Stomach (tissue), 8 donors: ENCODE measurements at regions not wholly inside any gene's neighbourhood (a gene's known extent, or its start where the extent isn't known, plus 50 kb on each side); places are given as distances from the start of the nearest gene placed in this dataset.

Experiments used
- DNase-seq, 2 donors: peaks; one replicate each; pipeline versions ENCODE4 v3.0.0 to v3.0.0-alpha.2; 2013 to 2019
- H3K27ac ChIP-seq, 5 donors: fragments of 200-600 bp in 4 of 5; sonication (generic) in 4 of 5; one replicate each; pipeline ENCODE4 v1.5.1; 2013 to 2019; ENCODE audit warnings: mild to moderate bottlenecking in 1 of 5, moderate library complexity in 1 of 5
- H3K27me3 ChIP-seq, 3 donors: fragments of 200-600 bp; sonication (generic); one replicate each; pipeline ENCODE4 v1.5.1; 2017 to 2019; ENCODE audit warnings: mixed run types in 1 of 3
- H3K36me3 ChIP-seq, 4 donors: fragments of 200-600 bp; sonication (generic); 1 replicate in 3 of 4; 2 replicates in 1 of 4; pipeline ENCODE4 v1.5.1; 2016 to 2019
- H3K4me1 ChIP-seq, 4 donors: fragments of 200-600 bp; sonication (generic); one replicate each; pipeline ENCODE4 v1.5.1; 2016 to 2019
- H3K4me3 ChIP-seq, 4 donors: fragments of 200-600 bp; sonication (generic) in 3 of 4; one replicate each; pipeline ENCODE4 v1.5.1; 2016 to 2019; ENCODE audit warnings: mild to moderate bottlenecking in 1 of 4
- H3K9me3 ChIP-seq, 4 donors: fragments of 200-600 bp; sonication (generic); one replicate each; pipeline ENCODE4 v1.5.1; 2016 to 2019
- CTCF ChIP-seq, 7 experiments: fragments of 450-650 bp in 4 of 7; fragments of 200-600 bp in 3 of 7; sonication (generic) in 3 of 7; IDR thresholded peaks; one replicate each; pipeline ENCODE4 v1.5.1; 2016 to 2019; ENCODE audit warnings: antibody characterized with exemption in 7 of 7, control low read depth in 2 of 7, mild to moderate bottlenecking in 1 of 7
- EP300 ChIP-seq: sonication (generic); formaldehyde crosslinking; IDR thresholded peaks from one replicate; pipeline ENCODE4 v1.6.1; 2017; ENCODE audit warnings: antibody characterized with exemption
- POLR2A ChIP-seq, 4 donors: fragments of 450-650 bp; IDR thresholded peaks; one replicate each; pipeline ENCODE4 v1.6.1; 2016; ENCODE audit warnings: antibody characterized with exemption in 4 of 4, control low read depth in 2 of 4, mild to moderate bottlenecking in 1 of 4, moderate library complexity in 1 of 4
- POLR2AphosphoS5 ChIP-seq, 3 donors: sonication (generic); formaldehyde crosslinking; IDR thresholded peaks; one replicate each; pipeline ENCODE4 v1.6.1; 2016; ENCODE audit warnings: antibody characterized with exemption in 3 of 3
- WGBS, 5 donors: extraction: QIAGEN DNeasy Blood & Tissue Kit in 3 of 5; methylation state at CpG; one replicate each; pipeline versions ENCODE4 v1.1.5 to v1.1.7; 2013 to 2018; 5-methylcytosine and 5-hydroxymethylcytosine counted together
- intact Hi-C: fragments of 100-400 bp; cut with DNase I; formaldehyde crosslinking; loops from one replicate; pipeline ENCODE4 v1.15.1; 2023; ENCODE audit warnings: low total_unique reads
- donor health status: healthy with polysubstance abuse.
- donor health status: Bipolar disorder and iron deficiency.
- donor health status: healthy.

DNA sequence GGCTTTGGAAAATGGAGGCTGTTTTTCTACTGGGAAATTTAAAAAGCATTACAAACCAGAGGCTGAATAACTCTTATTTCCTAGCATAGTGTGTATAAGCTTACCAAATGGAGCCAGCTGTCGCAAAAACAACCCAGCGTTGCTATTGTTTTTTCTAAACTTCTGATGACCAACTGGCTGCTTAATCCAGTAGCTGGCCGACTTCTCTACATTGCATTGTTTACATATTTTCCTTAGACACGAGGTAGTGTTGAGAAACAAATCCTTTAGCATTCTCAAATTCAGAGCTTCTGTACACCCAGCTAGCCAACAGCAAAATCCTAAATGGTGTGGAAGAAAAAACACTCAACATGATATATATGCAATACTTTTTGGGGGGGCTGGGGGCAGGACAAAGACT, 161.0 kb upstream of the ADAMTS9 start:
- Histone ChIP-seq H3K36me3 (no peaks in the 10 kb centered on the region), H3K4me3 (no peak overlapping the region), H3K27ac (no peak overlapping the region), H3K4me1 (peaks cover 0 to 11% (median 0%) of the 10 kb centered on the region in 4 donors), H3K9me3 (no peaks in the 10 kb centered on the region), H3K27me3 (no peaks in the 10 kb centered on the region)
- intact Hi-C loops: no loop called here
- 63 to 75% (median 68%) methylated on average over 4 of the region's 4 CpGs for WGBS, 5 donors
- DNase-seq: peak; percentile 26 to 72
- TF ChIP-seq CTCF (IDR thresholded peaks at IDR 0.05) (no peak), POLR2A (IDR thresholded peaks at IDR 0.05) (no peak), POLR2AphosphoS5 (IDR thresholded peaks at IDR 0.05) (peak in 1 of 3 donors; percentile 18), EP300 (no peak)

GRCh38 chr3:64848127-64848800, 160.5 kb upstream of the ADAMTS9 start:
- intact Hi-C loops: no loop called here
- no peaks in the 10 kb centered on the region for H3K27me3 ChIP-seq
- no peak overlapping the region for H3K27ac ChIP-seq
- WGBS, 5 donors: 64 to 74% (median 70%) methylated on average over 3 of the region's 3 CpGs
- no peak overlapping the region for H3K4me3 ChIP-seq
- TF ChIP-seq POLR2AphosphoS5 (IDR thresholded peaks at IDR 0.05) (no peak), POLR2A (IDR thresholded peaks at IDR 0.05) (no peak), EP300 (no peak), CTCF (IDR thresholded peaks at IDR 0.05) (no peak)
- no peaks in the 10 kb centered on the region for H3K36me3 ChIP-seq
- no peaks in the 10 kb centered on the region for H3K9me3 ChIP-seq
- DNase-seq: no peak
- H3K4me1 ChIP-seq: peaks cover 0 to 11% (median 0%) of the 10 kb centered on the region in 4 donors

- Histone ChIP-seq H3K36me3 (no peaks in the 10 kb centered on the region), H3K9me3 (no peaks in the 10 kb centered on the region), H3K27me3 (no peaks in the 10 kb centered on the region), H3K27ac (no peak overlapping the region), H3K4me1 (peaks cover 0 to 11% (median 0%) of the 10 kb centered on the region in 4 donors), H3K4me3 (no peak overlapping the region)
- intact Hi-C loops: no loop called here
- TF ChIP-seq EP300: no peak
- no peak for TF ChIP-seq POLR2A (IDR thresholded peaks at IDR 0.05)
- WGBS, 5 donors: 90 to 97% (median 95%) methylated on average over 2 of the region's 2 CpGs
- DNase-seq: no peak
These were observed 156.8 kb upstream of the ADAMTS9 start for GRCh38 chr3:64844558-64844957.

DNA sequence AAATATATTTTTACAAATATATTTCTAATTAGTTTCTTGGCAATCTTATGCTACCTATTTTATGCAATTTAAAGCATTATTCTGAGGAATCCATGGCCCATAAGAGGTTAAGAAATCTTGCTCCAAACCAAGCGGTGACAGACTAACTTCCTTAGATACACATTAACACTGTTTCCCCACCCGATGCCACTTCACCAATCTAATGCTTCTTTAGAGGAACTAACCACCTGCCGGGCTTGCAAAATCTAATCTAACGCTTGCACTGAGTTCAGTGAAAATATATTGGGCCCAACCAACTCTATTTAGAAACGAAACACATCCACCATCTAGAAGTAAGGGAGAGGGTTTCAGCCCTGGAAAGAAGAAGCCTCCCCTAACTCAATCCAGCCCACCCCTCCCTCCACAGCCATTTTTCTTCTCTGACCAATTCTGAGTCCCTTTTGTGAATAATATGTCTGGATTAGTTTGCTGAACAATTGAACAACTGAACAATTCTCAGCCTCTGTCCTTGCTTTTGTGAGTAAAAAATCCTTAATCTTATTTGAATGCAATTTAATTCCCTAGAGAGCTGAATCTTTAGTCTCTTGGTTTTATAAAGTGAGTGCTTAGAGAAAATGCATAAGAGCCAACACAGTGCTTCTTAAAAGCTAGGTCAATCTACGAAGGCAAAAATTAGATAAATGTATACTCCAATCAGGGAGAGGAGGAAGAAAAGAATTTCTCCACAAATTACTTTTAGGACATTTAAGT, 150.4 kb upstream of the ADAMTS9 start:
- H3K9me3 ChIP-seq: no peaks in the 10 kb centered on the region
- WGBS, 5 donors: 55 to 74% (median 65%) methylated on average over 6 of the region's 6 CpGs
- H3K4me3 ChIP-seq: no peak overlapping the region
- intact Hi-C loops: no loop called here
- no peaks in the 10 kb centered on the region for H3K36me3 ChIP-seq
- no peaks in the 10 kb centered on the region for H3K27me3 ChIP-seq
- peaks cover 0 to 8% (median 0%) of the 10 kb centered on the region in 4 donors for H3K4me1 ChIP-seq
- no peak overlapping the region for H3K27ac ChIP-seq
- DNase-seq: no peak
- TF ChIP-seq CTCF (IDR thresholded peaks at IDR 0.05): no peak
- TF ChIP-seq POLR2AphosphoS5 (IDR thresholded peaks at IDR 0.05): no peak
- no peak for TF ChIP-seq EP300
- TF ChIP-seq POLR2A (IDR thresholded peaks at IDR 0.05): no peak
